IMR-90 (cell line): ENCODE measurements at regions not wholly inside any gene's neighbourhood (a gene's known extent, or its start where the extent isn't known, plus 50 kb on each side); places are given as distances from the start of the nearest gene placed in this dataset.
"Not testable (repeated sequence)": the region's sequence is repeated elsewhere in the genome, so short reads cannot be mapped to it uniquely, and the experiment has no call there.

Experiments used
- ATAC-seq: fragments of 200-7000 bp; cut with Tn5 transposase; 2 replicates; pipeline ENCODE4 v1.9.1; 2020; ENCODE audit warnings: low read depth, mild to moderate bottlenecking, moderate library complexity
- BruUV-seq: library from RNA; stranded (reverse); fragments of 400-500 nt; replicated peaks from 2 replicates; lab custom pipeline; 2021; lab: Mats Ljungman, UMichigan
- CTCF ChIA-PET: fragments of 300-600 bp; formaldehyde crosslinking; extraction: SDS; loops from one replicate; lab custom pipeline; 2021; ENCODE audit warnings: antibody characterized with exemption; lab: Yijun Ruan, JAX
- POLR2A ChIA-PET: fragments of 300-600 bp; sonication (Branson Sonifier 250); formaldehyde crosslinking; loops from one replicate; lab custom pipeline; 2022; ENCODE audit warnings: antibody characterized with exemption; ENCODE audit not compliant: unreplicated experiment; lab: Charles Lee
- DNase-seq: peaks from one replicate; pipeline ENCODE4 v3.0.0; 2013
- H2AFZ ChIP-seq: replicated peaks from 2 replicates; pipeline ENCODE3; 2013; ENCODE audit warnings: low read length, mild to moderate bottlenecking; ENCODE audit not compliant: poor library complexity
- H2AK5ac ChIP-seq: 2 replicates; pipeline ENCODE4 v1.6.1; 2013; ENCODE audit warnings: low read depth, low read length, inconsistent platforms
- H2AK9ac ChIP-seq: replicated peaks from 2 replicates; pipeline ENCODE3; 2013; ENCODE audit warnings: mild to moderate bottlenecking, low read depth, low read length, moderate library complexity; ENCODE audit not compliant: poor library complexity
- H2BK120ac ChIP-seq: 2 replicates; pipeline ENCODE4 v1.6.1; 2013; ENCODE audit warnings: low read depth, low read length, inconsistent platforms
- H2BK15ac ChIP-seq: 3 replicates; pipeline ENCODE4 v1.6.1; 2013; ENCODE audit warnings: low read depth, low read length, inconsistent platforms
- H2BK20ac ChIP-seq: 2 replicates; pipeline ENCODE4 v1.6.1; 2013; ENCODE audit warnings: low read depth, mild to moderate bottlenecking, inconsistent platforms, low read length, moderate library complexity
- H2BK5ac ChIP-seq: 2 replicates; pipeline ENCODE4 v1.6.1; 2013; ENCODE audit warnings: mild to moderate bottlenecking, low read depth, low read length, inconsistent platforms; ENCODE audit not compliant: poor library complexity, severe bottlenecking
- H3K14ac ChIP-seq: replicated peaks from 2 replicates; pipeline ENCODE4 v1.6.1; 2013; ENCODE audit warnings: low read depth, low read length, inconsistent platforms
- H3K18ac ChIP-seq: 2 replicates; pipeline ENCODE4 v1.6.1; 2013; ENCODE audit warnings: low read depth, low read length, control low read depth
- H3K23ac ChIP-seq: 2 replicates; pipeline ENCODE4 v1.6.1; 2013; ENCODE audit warnings: low read depth, low read length, inconsistent platforms
- H3K27ac ChIP-seq: 2 replicates; pipeline ENCODE4 v1.5.1; 2013; ENCODE audit warnings: mild to moderate bottlenecking, control low read depth, low read length; ENCODE audit not compliant: insufficient read depth
- H3K27me3 ChIP-seq: 2 replicates; pipeline ENCODE4 v1.6.1; 2013; ENCODE audit warnings: low read length; ENCODE audit not compliant: control insufficient read depth, insufficient read depth
- H3K36me3 ChIP-seq: 2 replicates; pipeline ENCODE4 v1.6.1; 2013; ENCODE audit warnings: low read length, mixed read lengths; ENCODE audit not compliant: control insufficient read depth, insufficient read depth
- H3K4ac ChIP-seq: 2 replicates; pipeline ENCODE4 v1.6.1; 2013; ENCODE audit warnings: low read depth, low read length, inconsistent platforms
- H3K4me1 ChIP-seq: 2 replicates; pipeline ENCODE4 v1.6.1; 2013; ENCODE audit warnings: low read length, mixed read lengths; ENCODE audit not compliant: control insufficient read depth, insufficient read depth
- H3K4me2 ChIP-seq: 2 replicates; pipeline ENCODE4 v1.6.1; 2013; ENCODE audit warnings: low read depth, mild to moderate bottlenecking, control low read depth, low read length, moderate library complexity
- H3K4me3 ChIP-seq: 2 replicates; pipeline ENCODE4 v1.5.1; 2013; ENCODE audit warnings: low read depth, mild to moderate bottlenecking, control low read depth, low read length, moderate library complexity; ENCODE audit not compliant: insufficient read depth
- H3K56ac ChIP-seq: 2 replicates; pipeline ENCODE4 v1.6.1; 2013; ENCODE audit warnings: low read length, inconsistent platforms; ENCODE audit not compliant: insufficient read depth; ENCODE audit errors: extremely low read depth
- H3K79me1 ChIP-seq, 2 experiments: 2 replicates each; pipeline ENCODE4 v1.6.1; 2013; ENCODE audit warnings: low read length in 2 of 2, inconsistent platforms in 1 of 2, low read depth in 1 of 2
- H3K9ac ChIP-seq: 2 replicates; pipeline ENCODE4 v1.6.1; 2013; ENCODE audit warnings: low read depth, low read length, control low read depth
- H3K9me1 ChIP-seq: 2 replicates; pipeline ENCODE4 v1.6.1; 2013; ENCODE audit warnings: low read length, inconsistent platforms; ENCODE audit not compliant: insufficient read depth
- H3K9me3 ChIP-seq: 2 replicates; pipeline ENCODE4 v1.6.1; 2013; ENCODE audit warnings: low read length; ENCODE audit not compliant: control insufficient read depth, insufficient read depth
- H4K20me1 ChIP-seq: 2 replicates; pipeline ENCODE4 v1.6.1; 2013; ENCODE audit warnings: low read length, inconsistent platforms; ENCODE audit not compliant: insufficient read depth
- H4K5ac ChIP-seq: 2 replicates; pipeline ENCODE4 v1.6.1; 2013; ENCODE audit warnings: mild to moderate bottlenecking, low read depth, low read length, control low read depth
- H4K8ac ChIP-seq, 2 experiments: 2 replicates each; pipeline ENCODE4 v1.6.1; 2013; ENCODE audit warnings: low read depth in 2 of 2, low read length in 2 of 2, control low read depth in 1 of 2, inconsistent platforms in 1 of 2
- H4K91ac ChIP-seq: 2 replicates; pipeline ENCODE4 v1.6.1; 2013; ENCODE audit warnings: low read depth, low read length, inconsistent platforms; ENCODE audit not compliant: insufficient read depth
- CHD1 ChIP-seq: IDR thresholded peaks from 2 replicates; pipeline ENCODE4 v1.6.1; 2012; ENCODE audit warnings: low read depth, low read length, improper control_type of control experiment
- MAFK ChIP-seq: IDR thresholded peaks from 2 replicates; pipeline ENCODE4 v1.6.1; 2012; ENCODE audit warnings: low read depth, low read length, improper control_type of control experiment
- POLR2A ChIP-seq: IDR thresholded peaks from 2 replicates; pipeline ENCODE4 v1.6.1; 2012; ENCODE audit warnings: mild to moderate bottlenecking, low read depth, low read length
- RAD21 ChIP-seq: IDR thresholded peaks from 2 replicates; pipeline ENCODE4 v1.6.1; 2012; ENCODE audit warnings: low read length, improper control_type of control experiment
- RFX5 ChIP-seq: IDR thresholded peaks from 2 replicates; pipeline ENCODE4 v1.8.0; 2012; ENCODE audit warnings: low read depth, mild to moderate bottlenecking, low read length, moderate library complexity
- WGBS, 2 experiments: methylation state at CpG; one replicate each; pipeline versions ENCODE4 v1.1.5 to v1.1.7; 2013; ENCODE audit warnings: missing lambda C conversion rate in 2 of 2; ENCODE audit not compliant: insufficient read length in 1 of 2; ENCODE audit errors: extremely low coverage in 2 of 2; 5-methylcytosine and 5-hydroxymethylcytosine counted together
- dilution Hi-C: fragments of 300-500 bp; cut with HindIII; formaldehyde crosslinking; loops from one replicate; pipeline ENCODE4 v1.14.3; 2018; ENCODE audit warnings: low sequenced_read_pairs; ENCODE audit not compliant: unreplicated experiment
- in situ Hi-C: fragments of 300-500 bp; cut with MboI; formaldehyde crosslinking; loops from 3 replicates; pipeline ENCODE4 v1.14.3; 2019; ENCODE audit warnings: low sequenced_read_pairs, inconsistent platforms, mixed read lengths
- intact Hi-C: fragments of 100-400 bp; cut with micrococcal nuclease; formaldehyde crosslinking; loops from 2 replicates; pipeline ENCODE4 v1.10.0; 2022
- TF ChIP-seq, protein P1 (sequence below): fragments of 150-350 bp; IDR thresholded peaks from 2 replicates; pipeline ENCODE4 v1.6.1; 2016; ENCODE audit warnings: low read depth, mild to moderate bottlenecking, low read length, moderate library complexity, borderline replicate concordance

DNA sequence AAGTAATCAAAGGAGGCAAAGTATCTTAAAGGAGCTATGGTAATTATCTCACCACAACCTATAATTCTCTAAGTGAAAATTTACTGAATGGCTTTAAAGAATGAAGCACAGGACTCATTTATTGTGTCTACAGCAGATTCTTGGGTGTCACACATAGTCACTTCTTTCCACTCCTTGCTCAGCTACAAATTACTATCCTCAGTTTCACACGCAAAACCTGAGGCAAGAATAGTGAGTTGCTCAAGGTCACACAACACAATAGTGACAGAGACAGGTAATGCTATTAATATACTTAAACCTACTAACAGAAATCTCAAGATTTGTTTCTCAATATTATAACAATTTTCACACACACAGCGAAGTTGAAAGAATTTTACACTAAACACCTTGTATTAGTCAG lies 120.9 kb upstream of the STK32A start:
- no peak overlapping the region for H3K27ac ChIP-seq
- in situ Hi-C loops, result no loop called here
- no peaks in the 10 kb centered on the region for H4K20me1 ChIP-seq
- H4K5ac ChIP-seq, result no peak overlapping the region
- no peak overlapping the region for H2BK5ac ChIP-seq
- no peaks in the 10 kb centered on the region for H3K79me1 ChIP-seq
- dilution Hi-C loops, result no loop called here
- no peak overlapping the region for H2AK5ac ChIP-seq
- no peak overlapping the region for H4K91ac ChIP-seq
- H3K9me3 ChIP-seq, result no peaks in the 10 kb centered on the region
- no peak overlapping the region for H3K18ac ChIP-seq
- no peak overlapping the region for H2BK20ac ChIP-seq
- H3K36me3 ChIP-seq, result no peaks in the 10 kb centered on the region
- H3K23ac ChIP-seq, result no peak overlapping the region
- no peaks in the 10 kb centered on the region for H3K4me1 ChIP-seq
- TF ChIP-seq MAFK (no peak), CHD1 (no peak), POLR2A (no peak), RAD21 (no peak), RFX5 (no peak)
- TF ChIP-seq, protein P1, sequence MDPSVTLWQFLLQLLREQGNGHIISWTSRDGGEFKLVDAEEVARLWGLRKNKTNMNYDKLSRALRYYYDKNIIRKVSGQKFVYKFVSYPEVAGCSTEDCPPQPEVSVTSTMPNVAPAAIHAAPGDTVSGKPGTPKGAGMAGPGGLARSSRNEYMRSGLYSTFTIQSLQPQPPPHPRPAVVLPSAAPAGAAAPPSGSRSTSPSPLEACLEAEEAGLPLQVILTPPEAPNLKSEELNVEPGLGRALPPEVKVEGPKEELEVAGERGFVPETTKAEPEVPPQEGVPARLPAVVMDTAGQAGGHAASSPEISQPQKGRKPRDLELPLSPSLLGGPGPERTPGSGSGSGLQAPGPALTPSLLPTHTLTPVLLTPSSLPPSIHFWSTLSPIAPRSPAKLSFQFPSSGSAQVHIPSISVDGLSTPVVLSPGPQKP, result no peak
- no peak overlapping the region for H2AFZ ChIP-seq
- no peak overlapping the region for H3K9ac ChIP-seq
- no peak for DNase-seq
- BruUV-seq, result no TSS peak
- CTCF ChIA-PET, result no interaction called here
- no peaks in the 10 kb centered on the region for H3K9me1 ChIP-seq
- intact Hi-C loops, result no loop called here
- POLR2A ChIA-PET, result no interaction called here
- no peak overlapping the region for H3K56ac ChIP-seq
- H3K4me2 ChIP-seq, result no peak overlapping the region
- no peak overlapping the region for H3K4ac ChIP-seq
- no peak for ATAC-seq
- no peak overlapping the region for H2BK120ac ChIP-seq
- no peak overlapping the region for H2AK9ac ChIP-seq
- no peak overlapping the region for H4K8ac ChIP-seq
- H3K27me3 ChIP-seq, result no peaks in the 10 kb centered on the region
- no peak overlapping the region for H3K14ac ChIP-seq
- no peak overlapping the region for H2BK15ac ChIP-seq
- no CpG with 5 or more reads among the region's 2 CpGs for WGBS, 2 experiments
- H3K4me3 ChIP-seq, result no peak overlapping the region

DNA sequence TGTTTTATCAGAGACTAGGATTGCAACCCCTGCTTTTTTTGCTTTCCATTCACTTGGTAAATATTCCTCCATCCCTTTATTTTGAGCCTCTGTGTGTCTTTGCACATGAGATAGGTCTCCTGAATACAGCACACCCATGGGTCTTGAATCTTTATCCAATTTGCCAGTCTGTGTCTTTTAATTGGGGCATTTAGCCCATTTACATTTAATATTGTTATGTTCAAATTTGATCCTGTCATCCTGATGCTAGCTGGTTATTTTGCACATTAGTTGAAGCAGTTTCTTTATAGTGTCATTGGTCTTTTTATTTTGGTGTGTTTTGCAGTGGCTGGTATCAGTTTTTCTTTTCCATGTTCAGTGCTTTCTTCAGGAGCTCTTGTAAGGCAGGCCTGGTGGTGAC lies 95.1 kb upstream of the STK32A start:
- H3K9me3 ChIP-seq, H4K8ac ChIP-seq, H3K36me3 ChIP-seq, dilution Hi-C loops, H2BK5ac ChIP-seq, BruUV-seq, H3K79me1 ChIP-seq, H3K14ac ChIP-seq, H4K91ac ChIP-seq, ATAC-seq, H2AFZ ChIP-seq, H2BK20ac ChIP-seq, H3K9ac ChIP-seq, H3K23ac ChIP-seq, intact Hi-C loops, H3K18ac ChIP-seq, H3K27me3 ChIP-seq, H3K4me3 ChIP-seq, H2AK5ac ChIP-seq, DNase-seq, H3K9me1 ChIP-seq, H3K4me1 ChIP-seq, POLR2A ChIA-PET, H3K27ac ChIP-seq, H4K20me1 ChIP-seq, H3K56ac ChIP-seq, in situ Hi-C loops, H2BK120ac ChIP-seq, H3K4me2 ChIP-seq, H3K4ac ChIP-seq, H2AK9ac ChIP-seq, H2BK15ac ChIP-seq, H4K5ac ChIP-seq: not testable (repeated sequence)
- CTCF ChIA-PET, result interaction anchor here (1.5 kb wide), 1 partner anchor 49 kb away, joined by 5 read pairs; no protein-coding TSS in a partner anchor
